Activated CD8-positive, alpha-beta T cell treated with anti-CD3 and anti-CD28 coated beads, Interleukin-2, amount 10 ng/mL, durations not matched to agents 7 days and 5 days (primary cell): ENCODE measurements at regions not wholly inside any gene's neighbourhood (a gene's known extent, or its start where the extent isn't known, plus 50 kb on each side); places are given as distances from the start of the nearest gene placed in this dataset.
"Not testable (repeated sequence)": the region's sequence is repeated elsewhere in the genome, so short reads cannot be mapped to it uniquely, and the experiment has no call there.

Experiments used
- ATAC-seq: fragments of 150-1000 bp; cut with Tn5 transposase; one replicate; pipeline ENCODE4 v1.10.0; 2021; ENCODE audit warnings: moderate library complexity
- CTCF ChIA-PET: fragments of 350-600 bp; sonication (Branson Sonifier 250); formaldehyde crosslinking; loops from one replicate; lab custom pipeline; 2021; ENCODE audit warnings: antibody characterized with exemption; lab: Charles Lee
- POLR2A ChIA-PET: fragments of 350-600 bp; sonication (Branson Sonifier 250); formaldehyde crosslinking; loops from one replicate; lab custom pipeline; 2021; ENCODE audit warnings: antibody characterized with exemption; lab: Charles Lee
- DNase-seq: peaks from one replicate; pipeline ENCODE4 v3.0.0-alpha.2; 2020
- H3K27ac Mint-ChIP-seq: one replicate; pipeline ENCODE4 v1.8.0; 2021; ENCODE audit warnings: mild to moderate bottlenecking, mixed read lengths
- H3K27me3 Mint-ChIP-seq: one replicate; pipeline ENCODE4 v1.8.0; 2021; ENCODE audit warnings: low read depth, mixed read lengths
- H3K36me3 Mint-ChIP-seq: one replicate; pipeline ENCODE4 v1.8.0; 2021; ENCODE audit warnings: low read depth, mixed read lengths
- H3K4me1 Mint-ChIP-seq: one replicate; pipeline ENCODE4 v1.8.0; 2021; ENCODE audit warnings: low read depth, mixed read lengths
- H3K4me3 Mint-ChIP-seq: one replicate; pipeline ENCODE4 v1.8.0; 2021; ENCODE audit warnings: mild to moderate bottlenecking, mixed read lengths
- H3K9me3 Mint-ChIP-seq: one replicate; pipeline ENCODE4 v1.8.0; 2022; ENCODE audit warnings: mixed read lengths; ENCODE audit not compliant: insufficient read depth

- DNase-seq, result no peak
- Mint-ChIP-seq H3K9me3 (no peaks in the 10 kb centered on the region), H3K4me3 (no peak overlapping the region), H3K4me1 (no peaks in the 10 kb centered on the region), H3K27ac (no peak overlapping the region), H3K27me3 (no peaks in the 10 kb centered on the region), H3K36me3 (no peaks in the 10 kb centered on the region)
- ChIA-PET POLR2A (no interaction called here), CTCF (no interaction called here)
- no peak for ATAC-seq
These were observed 55.4 kb downstream of the CTSL start for GRCh38 chr9:87781331-87781730.

GRCh38 chr9:87783180-87783579 is 57.3 kb downstream of the CTSL start:
- ATAC-seq (no peak), DNase-seq (no peak)
- ChIA-PET POLR2A (no interaction called here), CTCF (no interaction called here)
- Mint-ChIP-seq H3K36me3 (no peaks in the 10 kb centered on the region), H3K27ac (no peak overlapping the region), H3K27me3 (no peaks in the 10 kb centered on the region), H3K9me3 (no peaks in the 10 kb centered on the region), H3K4me1 (no peaks in the 10 kb centered on the region), H3K4me3 (no peak overlapping the region)

- POLR2A ChIA-PET, H3K4me1 Mint-ChIP-seq, CTCF ChIA-PET, H3K27ac Mint-ChIP-seq, H3K4me3 Mint-ChIP-seq, DNase-seq, H3K36me3 Mint-ChIP-seq, H3K27me3 Mint-ChIP-seq, ATAC-seq, H3K9me3 Mint-ChIP-seq: not testable (repeated sequence)
These were observed 59.5 kb downstream of the CTSL start for GRCh38 chr9:87785315-87785970.

DNA sequence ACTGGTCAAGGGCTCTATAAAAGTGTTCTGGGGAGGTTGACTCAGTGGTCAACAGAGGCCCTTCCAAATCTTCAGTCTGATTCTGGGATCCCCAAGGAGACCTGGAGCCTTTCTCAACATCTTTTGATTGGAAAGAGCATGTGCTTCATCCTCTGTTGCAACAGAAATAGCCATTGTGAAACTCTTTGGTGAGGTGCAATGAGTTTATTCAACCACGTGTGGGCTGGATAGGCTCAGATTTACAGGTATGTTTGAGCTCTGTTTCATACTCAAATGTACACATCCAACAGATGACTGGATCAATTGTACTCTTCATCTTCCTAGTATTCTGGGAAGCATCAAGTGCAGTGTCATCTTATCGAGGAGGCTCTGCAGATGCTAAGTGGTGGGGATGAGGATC is 60.5 kb downstream of the CTSL start:
- Mint-ChIP-seq H3K27ac (no peak overlapping the region), H3K4me1 (no peaks in the 10 kb centered on the region), H3K9me3 (no peaks in the 10 kb centered on the region), H3K36me3 (no peaks in the 10 kb centered on the region), H3K4me3 (no peak overlapping the region), H3K27me3 (no peaks in the 10 kb centered on the region)
- POLR2A ChIA-PET, result no interaction called here
- no peak for DNase-seq
- ATAC-seq, result no peak
- CTCF ChIA-PET, result no interaction called here

- Mint-ChIP-seq H3K36me3 (no peaks in the 10 kb centered on the region), H3K4me3 (no peak overlapping the region), H3K27me3 (no peaks in the 10 kb centered on the region), H3K27ac (no peak overlapping the region), H3K9me3 (no peaks in the 10 kb centered on the region), H3K4me1 (no peaks in the 10 kb centered on the region)
- no peak for DNase-seq
- ChIA-PET POLR2A (no interaction called here), CTCF (no interaction called here)
- no peak for ATAC-seq
These were observed 61.0 kb downstream of the CTSL start for GRCh38 chr9:87786876-87787275.

DNA sequence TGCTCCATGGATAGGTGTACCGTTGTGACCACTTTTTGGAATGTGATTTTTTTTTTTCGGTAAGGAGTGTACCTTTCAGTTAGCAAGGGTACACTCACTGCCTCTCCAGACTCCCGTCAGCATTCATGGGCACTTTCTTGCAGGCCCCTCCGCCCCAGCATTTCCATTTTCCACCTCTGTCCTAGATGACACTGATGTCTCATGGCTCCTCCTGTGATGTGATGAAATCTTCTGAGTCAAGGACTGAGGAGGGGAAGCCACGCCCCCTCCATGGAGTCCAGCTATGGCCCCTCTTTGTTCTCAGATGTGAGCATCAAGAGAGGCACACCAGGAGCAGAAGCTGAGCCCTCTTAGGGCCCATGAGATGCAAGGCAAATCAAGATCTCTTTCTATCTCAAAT is 61.8 kb downstream of the CTSL start:
- no peaks in the 10 kb centered on the region for H3K27me3 Mint-ChIP-seq
- no peak overlapping the region for H3K4me3 Mint-ChIP-seq
- DNase-seq (no peak), ATAC-seq (no peak)
- no peaks in the 10 kb centered on the region for H3K36me3 Mint-ChIP-seq
- CTCF ChIA-PET, result no interaction called here
- no peaks in the 10 kb centered on the region for H3K9me3 Mint-ChIP-seq
- POLR2A ChIA-PET, result no interaction called here
- H3K27ac Mint-ChIP-seq, result no peak overlapping the region
- peaks cover 2% of the 10 kb centered on the region for H3K4me1 Mint-ChIP-seq

GRCh38 chr9:87792831-87793288 is 66.9 kb downstream of the CTSL start:
- ChIA-PET CTCF (interaction anchor here (0.6 to 1.1 kb wide), 2 partner anchors 16 to 235 kb away, joined by 3 to 4 read pairs; no protein-coding TSS in a partner anchor), POLR2A (no interaction called here)
- H3K27me3 Mint-ChIP-seq, result no peaks in the 10 kb centered on the region
- peaks cover 5% of the 10 kb centered on the region for H3K4me1 Mint-ChIP-seq
- H3K36me3 Mint-ChIP-seq, result no peaks in the 10 kb centered on the region
- ATAC-seq (peak; percentile 51), DNase-seq (no peak)
- H3K4me3 Mint-ChIP-seq, result no peak overlapping the region
- H3K27ac Mint-ChIP-seq, result peak overlapping the region; percentile 56
- H3K9me3 Mint-ChIP-seq, result no peaks in the 10 kb centered on the region

DNA sequence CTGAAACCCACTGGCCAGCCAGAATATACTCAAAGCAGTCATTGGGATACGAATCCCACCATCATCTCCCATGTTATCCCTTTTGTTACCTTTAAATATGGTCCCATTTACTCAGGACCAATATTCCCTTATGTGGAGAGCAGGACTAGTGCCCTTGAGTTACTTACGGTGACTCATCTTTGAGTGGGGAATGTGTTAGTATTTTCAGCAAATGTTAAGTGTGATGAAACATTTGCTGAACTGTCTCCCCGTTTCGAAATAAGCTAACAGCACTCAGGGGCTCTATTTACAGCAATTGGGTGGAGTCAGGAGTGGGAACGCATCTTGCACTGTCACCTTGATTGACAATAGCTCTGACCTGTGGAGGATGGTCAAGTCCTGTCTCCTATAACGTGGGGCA is 67.4 kb downstream of the CTSL start:
- ChIA-PET POLR2A (no interaction called here), CTCF (interaction anchor here (0.6 to 1.1 kb wide), 2 partner anchors 15 to 236 kb away, joined by 3 to 4 read pairs; no protein-coding TSS in a partner anchor)
- Mint-ChIP-seq H3K27me3 (no peaks in the 10 kb centered on the region), H3K4me1 (peaks cover 5% of the 10 kb centered on the region), H3K4me3 (no peak overlapping the region), H3K36me3 (no peaks in the 10 kb centered on the region), H3K27ac (peak overlapping the region; percentile 5), H3K9me3 (no peaks in the 10 kb centered on the region)
- DNase-seq (no peak), ATAC-seq (no peak)

DNA sequence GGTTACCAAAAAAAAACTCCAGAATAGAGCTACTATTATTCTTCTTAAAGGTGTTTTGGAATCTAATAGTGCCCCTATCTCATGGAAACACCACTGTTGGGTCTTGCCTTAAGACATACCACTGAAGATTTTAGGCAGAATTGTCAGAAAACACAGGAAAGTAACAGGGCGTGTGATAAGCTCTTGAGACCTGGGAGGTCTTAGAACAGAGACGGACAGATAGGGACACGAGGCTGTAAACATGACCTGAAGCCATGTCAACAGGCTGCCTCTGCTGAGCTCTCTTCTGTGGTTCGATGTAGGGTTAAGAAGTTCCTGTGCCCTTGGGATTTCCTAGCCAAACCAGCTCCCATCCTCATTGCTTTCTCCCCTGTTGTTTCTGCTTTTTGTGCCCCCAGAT is 69.3 kb downstream of the CTSL start:
- DNase-seq, result no peak
- H3K4me1 Mint-ChIP-seq, result peaks cover 5% of the 10 kb centered on the region
- H3K4me3 Mint-ChIP-seq, result no peak overlapping the region
- peaks cover 3% of the 10 kb centered on the region for H3K27me3 Mint-ChIP-seq
- no peaks in the 10 kb centered on the region for H3K9me3 Mint-ChIP-seq
- H3K27ac Mint-ChIP-seq, result no peak overlapping the region
- POLR2A ChIA-PET, result no interaction called here
- H3K36me3 Mint-ChIP-seq, result no peaks in the 10 kb centered on the region
- no peak for ATAC-seq
- CTCF ChIA-PET, result no interaction called here

GRCh38 chr9:87796196-87796595 is 70.3 kb downstream of the CTSL start:
- Mint-ChIP-seq H3K9me3 (no peaks in the 10 kb centered on the region), H3K4me3 (no peak overlapping the region), H3K36me3 (no peaks in the 10 kb centered on the region), H3K27me3 (peaks cover 3% of the 10 kb centered on the region), H3K4me1 (peaks cover 5% of the 10 kb centered on the region), H3K27ac (no peak overlapping the region)
- no peak for DNase-seq
- ATAC-seq, result no peak
- ChIA-PET POLR2A (no interaction called here), CTCF (no interaction called here)

GRCh38 chr9:87798261-87798833 is 72.4 kb downstream of the CTSL start:
- no peaks in the 10 kb centered on the region for H3K9me3 Mint-ChIP-seq
- no peaks in the 10 kb centered on the region for H3K36me3 Mint-ChIP-seq
- ChIA-PET CTCF (no interaction called here), POLR2A (no interaction called here)
- peaks cover 3% of the 10 kb centered on the region for H3K27me3 Mint-ChIP-seq
- no peaks in the 10 kb centered on the region for H3K4me1 Mint-ChIP-seq
- no peak for ATAC-seq
- H3K27ac Mint-ChIP-seq, result no peak overlapping the region
- H3K4me3 Mint-ChIP-seq, result no peak overlapping the region
- DNase-seq, result no peak

DNA sequence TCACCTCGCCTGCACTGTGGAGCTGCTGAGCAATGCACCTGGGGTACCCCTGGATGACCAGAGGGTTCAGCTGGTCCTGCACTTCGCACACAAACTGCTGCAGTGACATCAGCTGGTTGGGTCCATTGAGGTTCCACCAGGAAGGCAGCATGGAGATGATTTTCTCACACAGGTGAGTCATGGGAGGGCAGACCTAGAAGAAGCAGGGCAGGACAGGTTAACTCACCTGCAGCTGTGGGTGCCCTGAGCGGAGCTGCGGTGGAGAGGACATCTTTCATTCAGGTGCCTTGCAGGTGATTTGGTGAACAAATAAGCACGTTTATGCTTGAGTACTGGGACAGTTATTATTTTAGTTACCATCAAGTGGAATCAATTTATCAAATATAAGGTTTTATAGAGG is 73.6 kb downstream of the CTSL start:
- no peak overlapping the region for H3K4me3 Mint-ChIP-seq
- no peaks in the 10 kb centered on the region for H3K9me3 Mint-ChIP-seq

More for the DNA sequence above, 73.6 kb downstream of the CTSL start:
- H3K36me3 Mint-ChIP-seq, result no peaks in the 10 kb centered on the region
- POLR2A ChIA-PET, result no interaction called here
- ATAC-seq (no peak), DNase-seq (no peak)
- no peak overlapping the region for H3K27ac Mint-ChIP-seq
- peaks cover 3% of the 10 kb centered on the region for H3K27me3 Mint-ChIP-seq
- no peaks in the 10 kb centered on the region for H3K4me1 Mint-ChIP-seq
- CTCF ChIA-PET, result no interaction called here
